IMR-90 (cell line): ENCODE measurements at regions not wholly inside any gene's neighbourhood (a gene's known extent, or its start where the extent isn't known, plus 50 kb on each side); places are given as distances from the start of the nearest gene placed in this dataset.

ENCODE experiments used
- CEBPB ChIP-seq: IDR thresholded peaks from 2 replicates; pipeline ENCODE4 v1.6.1; 2012; ENCODE audit warnings: low read depth, low read length, improper control_type of control experiment
- CTCF ChIP-seq: conservative IDR thresholded peaks from 2 replicates; pipeline ENCODE4 v1.5.1; 2012; ENCODE audit warnings: mild to moderate bottlenecking, low read depth, low read length, improper control_type of control experiment
- ELK1 ChIP-seq: fragments of 150-350 bp; IDR thresholded peaks from 2 replicates; pipeline ENCODE4 v1.6.1; 2016; ENCODE audit warnings: low read depth, mild to moderate bottlenecking, low read length, moderate library complexity, borderline replicate concordance
- FOS ChIP-seq: fragments of 150-350 bp; IDR thresholded peaks from 2 replicates; pipeline ENCODE4 v1.6.1; 2016; ENCODE audit warnings: low read depth, low read length
- MAFK ChIP-seq: IDR thresholded peaks from 2 replicates; pipeline ENCODE4 v1.6.1; 2012; ENCODE audit warnings: low read depth, low read length, improper control_type of control experiment
- NFE2L2 ChIP-seq: fragments of 150-350 bp; IDR thresholded peaks from 2 replicates; pipeline ENCODE4 v1.6.1; 2016; ENCODE audit warnings: low read depth, mild to moderate bottlenecking, low read length
- POLR2A ChIP-seq: IDR thresholded peaks from 2 replicates; pipeline ENCODE4 v1.6.1; 2012; ENCODE audit warnings: mild to moderate bottlenecking, low read depth, low read length
- RAD21 ChIP-seq: IDR thresholded peaks from 2 replicates; pipeline ENCODE4 v1.6.1; 2012; ENCODE audit warnings: low read length, improper control_type of control experiment
- RCOR1 ChIP-seq: IDR thresholded peaks from 2 replicates; pipeline ENCODE4 v1.6.1; 2012; ENCODE audit warnings: mild to moderate bottlenecking, low read length, improper control_type of control experiment; ENCODE audit not compliant: insufficient replicate concordance
- RFX5 ChIP-seq: IDR thresholded peaks from 2 replicates; pipeline ENCODE4 v1.8.0; 2012; ENCODE audit warnings: low read depth, mild to moderate bottlenecking, low read length, moderate library complexity
- SMC3 ChIP-seq: fragments of 150-350 bp; IDR thresholded peaks from 2 replicates; pipeline ENCODE4 v1.6.1; 2016; ENCODE audit warnings: low read depth, mild to moderate bottlenecking, antibody characterized with exemption, low read length, moderate library complexity
- USF2 ChIP-seq: fragments of 150-350 bp; IDR thresholded peaks from 2 replicates; pipeline ENCODE4 v1.6.1; 2017; ENCODE audit warnings: mild to moderate bottlenecking, antibody characterized with exemption, low read length, low read depth

- TF ChIP-seq SMC3 (no peak), CTCF (no peak), RAD21 (no peak), USF2 (no peak), POLR2A (no peak), ELK1 (no peak), MAFK (no peak), CEBPB (no peak), FOS (no peak), RCOR1 (no peak), RFX5 (no peak), NFE2L2 (no peak)
Measured at GRCh38 chr12:91630596-91631293, 448.1 kb upstream of the DCN start.
